Stimulated activated CD4-positive, alpha-beta T cell treated with anti-CD3 and anti-CD28 coated beads, Interleukin-12 subunit alpha, Interleukin-12 subunit beta, amount 100 ng/mL, for 48 hours (primary cell): ENCODE measurements at regions not wholly inside any gene's neighbourhood (a gene's known extent, or its start where the extent isn't known, plus 50 kb on each side); places are given as distances from the start of the nearest gene placed in this dataset.
A peak's percentile ranks its signal among the peaks of the same experiment; 100 is the strongest.
"Not testable (repeated sequence)": the region's sequence is repeated elsewhere in the genome, so short reads cannot be mapped to it uniquely, and the experiment has no call there.

ENCODE experiments used
- DNase-seq, 3 donors: peaks; one replicate each; pipeline ENCODE4 v3.0.0-alpha.2; 2020; ENCODE audit warnings: low read depth in 2 of 3, low spot score in 1 of 3

DNA sequence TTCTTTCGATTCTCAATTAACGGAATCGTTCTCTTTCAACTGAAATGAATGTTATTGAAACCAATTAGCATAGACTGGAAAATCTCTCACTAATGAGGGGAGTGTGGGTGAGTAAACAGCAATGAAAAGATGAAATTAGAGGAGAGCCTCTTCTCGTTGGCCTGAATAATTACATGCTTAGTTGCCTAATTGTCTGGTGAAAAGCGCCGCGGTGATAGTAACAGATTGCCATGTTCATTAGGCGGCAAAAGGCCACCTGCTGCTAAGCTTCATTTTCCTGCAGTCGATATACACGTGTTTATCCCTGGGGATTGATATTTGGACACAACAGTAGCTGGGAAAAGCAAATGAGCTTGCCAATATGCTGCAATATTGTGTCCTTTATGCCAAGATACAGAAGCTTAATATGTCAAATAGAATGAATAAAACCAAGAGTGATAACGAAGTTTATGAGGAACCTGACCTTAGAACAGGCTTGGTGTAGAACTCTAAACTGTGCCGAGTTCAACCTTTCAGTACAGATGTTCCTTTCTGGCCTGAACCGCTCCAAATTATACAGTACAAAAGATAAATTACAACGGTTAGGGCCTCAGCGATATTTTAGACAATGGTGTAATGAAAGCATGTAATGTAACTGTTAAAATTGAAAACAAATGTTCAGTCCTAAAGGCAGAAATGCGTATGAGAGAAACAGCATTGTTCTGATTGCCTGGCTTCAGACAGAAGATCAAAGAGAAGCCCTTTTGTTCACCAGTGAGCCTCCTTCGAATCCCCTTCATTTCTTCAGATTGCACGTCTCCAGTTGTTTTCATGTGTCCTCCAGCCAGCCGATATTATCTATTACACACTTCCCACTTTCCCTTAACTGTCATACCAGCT is 185.2 kb downstream of the SHOX2 start:
- no peak for DNase-seq

DNA sequence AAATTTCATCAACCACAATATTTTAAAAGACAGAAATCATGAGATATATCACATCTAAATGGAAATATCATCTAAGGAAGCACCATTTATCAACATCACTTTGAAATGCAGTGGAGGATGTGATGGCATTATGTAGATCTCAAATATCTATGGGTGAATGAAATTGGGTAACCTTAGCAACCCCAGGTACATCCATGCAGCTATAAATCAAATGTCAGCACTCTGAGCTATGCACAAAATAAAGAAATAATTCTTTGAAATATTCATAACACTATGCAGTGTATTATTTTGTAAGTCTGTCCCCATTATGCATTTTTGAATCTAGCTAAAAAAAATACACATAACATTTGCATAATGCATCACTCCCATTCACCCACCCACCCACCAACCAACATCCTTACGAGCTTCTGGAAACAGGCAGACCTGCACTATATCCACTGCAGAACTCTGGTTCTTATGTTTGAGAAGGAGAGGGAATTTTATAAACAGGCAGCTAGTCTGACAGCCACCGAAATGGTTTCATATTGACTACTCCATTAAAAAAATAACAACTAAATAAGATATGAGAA is 186.8 kb downstream of the SHOX2 start:
- DNase-seq: no peak

DNA sequence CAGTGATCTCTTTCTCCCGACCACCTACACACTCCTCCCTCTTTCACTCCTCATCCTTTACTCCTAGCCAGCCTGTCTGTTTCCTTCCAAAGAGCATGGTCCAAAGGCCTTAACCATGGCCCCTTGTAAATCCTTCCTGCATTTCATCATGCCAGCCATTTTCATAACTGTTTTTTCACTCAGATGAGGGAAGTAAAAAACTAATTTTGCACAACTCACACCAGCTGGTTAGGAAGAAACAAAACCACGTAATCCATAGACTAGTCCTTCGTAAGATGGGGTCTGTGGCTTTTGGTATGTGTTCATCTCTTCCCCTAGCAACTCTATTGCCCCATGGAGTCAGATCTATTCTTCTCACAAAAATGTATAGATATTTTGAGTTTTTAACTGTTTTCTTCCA is 187.8 kb downstream of the SHOX2 start:
- DNase-seq: no peak

DNA sequence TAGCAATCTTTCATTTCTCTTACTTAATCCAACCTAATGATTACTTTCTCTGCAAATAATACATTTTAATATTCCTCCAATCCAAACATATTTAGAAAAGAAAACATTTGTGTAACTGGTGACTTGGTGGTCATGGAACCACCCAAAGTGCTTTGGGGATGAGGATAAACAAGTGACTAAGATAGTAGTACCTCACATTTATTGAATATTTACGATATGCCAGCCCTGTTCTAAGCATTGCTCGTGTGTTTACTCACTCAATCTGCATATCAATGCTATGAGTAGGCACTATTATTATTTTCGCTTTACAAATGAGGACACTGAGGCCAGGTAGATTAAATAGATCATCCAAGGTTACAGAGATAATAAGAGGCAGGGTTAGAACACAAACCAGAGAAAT is 189.5 kb downstream of the SHOX2 start:
- no peak for DNase-seq

DNA sequence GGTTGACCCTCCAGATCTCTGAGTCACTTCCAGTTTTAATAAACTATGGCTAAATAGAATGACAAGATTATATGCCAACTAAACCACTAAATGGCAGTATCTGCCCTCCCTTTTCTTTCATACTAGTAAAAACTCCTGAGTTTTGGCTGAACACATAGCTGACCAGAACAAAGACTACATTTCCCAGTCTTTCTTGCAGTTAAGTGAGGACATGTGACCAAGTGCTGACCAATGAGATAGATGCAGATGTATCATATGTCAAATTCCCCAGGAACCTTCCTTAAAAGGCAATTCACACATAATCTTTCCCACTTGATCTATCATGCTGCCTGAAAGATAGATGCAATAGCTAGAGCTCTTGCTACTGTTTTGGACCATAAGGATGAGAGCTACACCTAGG is 191.3 kb downstream of the SHOX2 start:
- DNase-seq: no peak

DNA sequence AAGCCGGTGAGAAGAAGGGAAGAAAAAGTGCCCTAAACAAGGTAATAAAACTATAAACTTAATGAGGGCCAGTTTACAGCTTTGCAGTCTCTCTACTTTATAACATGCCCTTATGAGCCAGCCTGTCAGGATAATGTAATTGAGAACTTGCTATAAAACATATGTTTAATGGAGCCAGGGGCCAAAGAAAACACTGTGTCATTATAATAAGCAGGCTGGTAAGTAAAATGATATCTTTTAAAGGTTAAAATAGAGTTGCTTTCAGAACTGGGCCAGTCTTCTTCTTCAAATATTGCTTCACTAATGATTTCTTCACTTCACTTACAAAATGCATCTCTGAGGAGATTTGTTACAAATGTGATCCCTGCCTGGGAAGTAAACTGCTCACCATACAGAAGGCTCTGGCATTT is 192.5 kb downstream of the SHOX2 start:
- no peak for DNase-seq

DNA sequence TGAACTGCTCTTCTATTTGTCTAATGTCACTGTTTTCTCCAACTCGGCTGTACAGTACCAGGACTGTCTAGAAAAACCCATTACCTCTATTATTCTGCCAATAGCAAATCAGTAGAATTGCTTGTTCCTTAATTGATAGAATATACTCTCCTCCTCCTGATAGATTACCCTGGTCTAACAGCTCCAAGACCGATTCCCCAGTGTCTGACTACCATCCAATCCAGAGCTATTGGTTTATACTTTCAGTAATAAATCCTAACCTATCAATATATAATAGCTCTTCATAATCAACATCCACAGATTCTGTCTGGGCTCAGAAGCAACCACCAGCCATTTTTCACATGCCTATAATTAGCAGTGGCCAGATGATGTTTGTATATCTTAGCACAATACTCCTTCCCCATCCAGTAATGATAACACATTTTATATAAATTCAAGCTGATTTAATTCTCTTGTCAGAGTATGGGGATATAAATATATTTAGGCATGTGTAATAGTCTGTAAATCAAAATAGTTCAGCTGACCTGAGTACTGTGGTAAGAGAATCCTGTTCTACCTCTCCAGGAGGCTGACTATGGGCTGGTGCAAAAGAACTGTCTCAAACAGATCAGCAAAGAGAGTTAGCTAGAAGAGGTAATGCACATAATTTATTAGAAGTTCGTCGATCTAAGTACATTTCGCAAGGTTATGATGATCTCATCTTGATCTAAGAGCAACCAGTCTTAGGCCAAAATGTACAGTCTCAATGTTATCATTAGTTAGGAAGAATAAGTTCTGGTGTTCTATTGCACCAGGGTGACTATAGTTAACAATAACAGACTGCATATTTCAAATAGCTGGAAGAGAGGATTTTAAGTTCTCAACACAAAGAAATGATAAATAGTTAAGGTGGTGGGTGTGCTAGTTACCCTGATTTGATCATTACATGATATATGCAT is 193.4 kb downstream of the SHOX2 start:
- DNase-seq: no peak

DNA sequence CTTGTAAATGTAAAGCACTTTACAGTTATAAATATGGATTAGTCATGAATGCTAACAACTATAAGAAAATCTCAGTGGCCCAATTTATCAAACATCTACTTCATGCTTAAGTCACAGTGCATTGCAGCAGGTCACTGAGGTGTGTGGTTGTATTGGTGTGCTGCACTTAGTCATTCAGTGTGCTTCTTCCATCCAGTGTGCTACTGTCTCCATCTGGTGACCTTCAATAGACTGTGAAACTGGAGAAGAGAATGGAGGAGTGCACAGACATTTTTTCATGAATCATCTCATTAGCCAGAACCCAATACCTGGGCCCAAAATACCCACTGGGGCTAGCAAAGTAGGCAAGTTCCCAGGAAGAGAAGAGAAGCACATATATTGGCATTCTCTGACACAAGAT is 199.6 kb downstream of the SHOX2 start:
- no peak for DNase-seq

DNA sequence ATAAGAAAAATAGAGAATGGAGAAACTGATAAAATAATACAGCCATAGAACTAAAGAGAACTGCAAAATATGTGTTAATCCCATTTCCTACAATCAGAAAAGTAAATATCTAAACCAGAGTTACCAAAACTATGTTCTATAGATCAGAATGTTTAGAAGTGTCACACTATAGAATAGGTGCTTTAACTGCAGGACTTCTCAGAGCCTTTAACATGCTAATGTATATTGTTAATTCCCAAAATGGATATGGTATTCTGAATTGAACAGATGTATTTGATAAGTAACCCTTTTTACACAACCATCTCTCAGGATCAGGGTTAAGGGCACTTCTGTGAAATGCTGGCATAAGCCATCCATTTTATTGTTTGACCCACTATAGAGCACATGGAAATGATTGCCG is 200.3 kb downstream of the SHOX2 start:
- no peak for DNase-seq

DNA sequence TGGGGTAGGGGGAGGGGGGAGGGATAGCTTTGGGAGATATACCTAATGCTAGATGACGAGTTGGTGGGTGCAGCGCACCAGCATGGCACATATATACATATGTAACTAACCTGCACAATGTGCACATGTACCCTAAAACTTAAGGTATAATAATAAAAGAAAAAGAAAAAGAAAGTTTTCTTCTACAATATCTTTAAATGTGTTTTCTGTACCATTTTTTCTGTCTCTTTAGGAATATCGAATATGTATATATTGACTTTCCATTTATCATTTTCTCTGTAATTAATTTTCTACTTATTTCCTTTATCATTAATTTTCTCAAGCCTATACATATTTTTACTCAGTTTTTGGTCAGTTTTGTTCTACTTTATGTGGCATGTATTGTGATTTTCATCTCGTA is 203.5 kb downstream of the SHOX2 start:
- not testable (repeated sequence) for DNase-seq

DNA sequence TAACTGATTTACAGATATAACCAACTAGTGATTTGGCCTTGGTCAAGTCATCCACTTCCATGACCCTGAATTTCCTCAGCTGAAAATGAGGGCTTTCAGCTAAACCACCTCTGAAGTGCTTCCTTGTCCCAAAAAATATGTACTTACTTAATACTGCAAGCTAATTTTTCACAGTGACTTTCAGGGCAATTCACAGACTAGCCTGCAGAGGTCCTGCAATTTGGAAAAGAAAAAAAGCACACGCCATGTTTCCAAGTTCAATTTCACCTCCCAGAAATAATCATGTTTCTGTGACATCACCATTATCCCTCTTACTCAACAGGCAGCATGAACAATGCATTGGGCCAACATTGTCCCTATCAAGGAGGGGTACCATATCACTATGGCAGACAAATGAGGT is 218.2 kb downstream of the SHOX2 start:
- DNase-seq: no peak

DNA sequence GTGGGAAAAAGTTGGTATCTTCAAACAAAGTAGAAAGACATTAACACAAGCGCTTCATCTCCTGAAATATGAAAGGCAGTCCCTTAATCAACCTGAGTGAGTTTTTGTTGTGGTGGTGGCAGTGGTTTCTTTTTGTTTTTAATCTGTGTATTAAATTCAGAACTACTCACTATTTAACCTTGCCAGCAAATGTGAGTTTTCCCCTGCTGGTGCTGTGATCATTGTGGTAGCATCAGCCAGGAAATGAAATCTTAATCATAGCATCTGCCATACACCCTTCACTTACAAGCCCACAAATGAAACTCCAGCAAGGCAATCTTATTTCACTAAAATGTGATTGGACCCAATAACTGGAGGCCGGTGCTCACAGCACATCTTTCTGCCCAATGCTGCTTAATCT is 229.7 kb downstream of the SHOX2 start:
- DNase-seq: no peak

DNA sequence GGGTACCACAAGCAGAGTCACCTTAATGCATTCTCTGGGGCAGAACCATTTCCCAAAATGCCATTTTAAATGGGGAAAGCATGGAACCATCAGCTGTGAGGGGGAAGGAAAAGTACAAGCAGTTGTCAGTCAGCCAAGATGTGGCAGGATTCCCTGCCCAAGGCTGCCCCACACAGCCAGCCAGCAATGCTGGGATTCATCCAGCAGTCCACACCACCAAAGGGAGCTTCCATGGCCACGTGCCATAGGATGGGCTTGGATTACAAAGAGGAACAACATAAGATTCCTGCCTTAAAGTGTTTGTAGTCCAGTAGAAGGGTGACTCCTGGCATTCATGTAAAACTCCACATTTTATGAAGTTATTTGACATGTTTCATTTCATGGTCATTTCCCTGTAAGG is 233.3 kb downstream of the SHOX2 start:
- no peak for DNase-seq

DNA sequence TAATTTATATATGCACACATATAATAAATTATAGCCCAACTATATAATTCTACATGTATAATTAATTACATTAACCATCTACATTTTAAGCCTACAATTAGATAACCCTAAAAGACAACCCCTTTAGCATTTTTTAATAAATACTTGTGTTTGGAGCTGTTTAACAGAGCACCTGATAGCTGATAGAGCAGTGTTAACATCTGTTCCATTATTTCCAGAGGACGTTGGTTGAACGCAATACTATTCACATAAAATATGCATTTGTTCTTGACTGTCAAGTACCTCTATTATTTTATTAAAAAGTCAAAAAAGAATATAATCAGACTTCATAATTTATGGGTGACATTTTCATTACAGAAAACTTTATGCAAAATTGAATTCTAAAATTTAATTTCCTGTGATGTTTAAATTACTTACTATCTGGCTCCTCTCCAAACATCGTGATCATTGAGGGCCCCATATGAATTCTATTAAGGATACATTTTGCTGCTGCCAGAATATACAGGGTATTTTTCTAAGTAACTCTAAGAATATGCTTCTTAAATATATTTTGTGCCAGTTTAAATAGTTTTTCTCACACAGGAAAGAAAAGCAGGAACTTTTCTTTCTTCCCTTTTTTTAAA is 234.3 kb downstream of the SHOX2 start:
- no peak for DNase-seq

DNA sequence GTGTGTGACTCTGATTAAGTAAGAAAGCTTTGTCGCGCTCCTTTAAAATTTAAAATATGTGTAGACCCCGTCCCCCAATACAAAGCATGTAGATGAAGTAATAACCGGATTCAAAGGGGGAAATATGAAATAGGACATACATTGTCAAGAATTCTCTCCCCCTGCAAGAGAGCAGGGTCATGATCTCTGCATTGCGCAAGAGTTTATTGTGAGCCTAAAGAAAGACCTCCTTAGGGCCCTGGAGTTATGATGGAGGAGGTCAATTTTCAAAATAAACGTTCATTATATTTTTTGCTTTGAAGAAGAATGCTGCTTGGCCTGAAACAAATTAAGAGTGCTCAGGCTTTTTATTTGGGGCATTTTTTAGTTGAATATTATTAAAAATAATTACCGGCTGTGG is 235.0 kb downstream of the SHOX2 start:
- no peak for DNase-seq

DNA sequence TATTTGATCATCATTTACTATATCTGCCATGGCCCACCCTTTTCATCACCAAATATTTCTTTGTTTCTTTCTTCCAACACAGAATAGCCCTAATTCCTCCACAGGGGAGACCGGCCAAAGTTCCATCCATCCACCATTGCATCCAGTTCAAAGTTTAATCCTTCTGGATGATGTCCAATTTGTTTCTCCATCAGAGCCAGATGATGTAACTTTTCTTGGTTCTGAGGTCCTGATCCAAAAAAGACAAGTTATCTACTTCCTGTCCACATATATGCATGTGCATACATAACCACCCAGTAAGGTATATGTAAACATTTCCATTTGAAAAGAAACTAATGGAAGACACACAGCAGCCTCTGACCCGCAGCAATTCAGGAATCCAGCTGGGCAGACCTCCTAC is 237.3 kb downstream of the SHOX2 start:
- DNase-seq: no peak

DNA sequence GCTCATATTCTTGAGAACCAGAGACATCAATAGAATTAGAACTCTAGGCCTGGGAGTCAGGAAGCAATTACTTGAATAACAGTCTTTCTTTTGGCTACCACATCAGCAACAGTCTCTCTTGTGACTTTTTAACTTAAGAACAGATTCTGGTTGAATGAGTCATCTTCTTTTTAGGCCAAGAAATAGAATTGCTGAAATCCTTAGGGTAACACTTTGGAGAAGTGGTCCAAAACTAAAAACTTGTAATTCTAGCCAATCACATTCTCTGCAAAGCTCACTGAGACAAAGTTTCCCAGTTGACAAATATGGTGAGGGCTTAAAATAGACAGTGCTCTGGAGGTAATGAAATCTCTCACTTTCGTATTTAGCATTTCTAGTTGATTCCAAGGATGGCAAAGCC is 238.0 kb downstream of the SHOX2 start:
- no peak for DNase-seq

DNA sequence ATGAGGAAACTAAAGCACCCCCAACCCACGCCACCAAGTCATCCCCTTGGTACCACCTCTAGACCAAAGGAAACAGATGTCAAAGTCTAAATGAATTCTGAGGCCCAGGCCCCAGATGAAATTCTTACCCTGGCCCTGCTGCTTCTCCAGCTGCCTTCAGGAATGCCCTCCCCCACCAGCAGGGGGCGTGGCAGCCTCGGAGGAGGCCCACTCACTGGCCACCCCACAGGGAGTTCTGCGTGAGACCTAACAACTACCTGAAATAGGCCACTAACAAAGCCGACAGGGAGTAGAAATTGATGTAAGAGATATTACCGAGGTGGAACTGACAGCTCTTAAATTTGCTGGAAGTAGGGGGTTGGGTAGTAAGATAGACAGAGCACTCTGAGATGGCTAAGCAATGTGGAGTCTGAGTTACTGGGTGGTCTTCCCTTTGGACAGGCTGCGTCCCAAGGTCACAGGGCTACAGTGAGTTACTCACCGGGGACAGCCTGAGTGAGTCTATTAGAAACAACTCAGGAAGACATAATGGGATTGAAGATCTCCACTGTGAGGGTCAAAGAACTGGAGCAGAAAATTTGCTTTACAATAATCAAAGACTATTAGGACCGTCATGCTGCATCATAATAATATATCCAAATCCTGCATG is 240.7 kb downstream of the SHOX2 start:
- peak; percentile 15 to 37 (median 23) for DNase-seq

DNA sequence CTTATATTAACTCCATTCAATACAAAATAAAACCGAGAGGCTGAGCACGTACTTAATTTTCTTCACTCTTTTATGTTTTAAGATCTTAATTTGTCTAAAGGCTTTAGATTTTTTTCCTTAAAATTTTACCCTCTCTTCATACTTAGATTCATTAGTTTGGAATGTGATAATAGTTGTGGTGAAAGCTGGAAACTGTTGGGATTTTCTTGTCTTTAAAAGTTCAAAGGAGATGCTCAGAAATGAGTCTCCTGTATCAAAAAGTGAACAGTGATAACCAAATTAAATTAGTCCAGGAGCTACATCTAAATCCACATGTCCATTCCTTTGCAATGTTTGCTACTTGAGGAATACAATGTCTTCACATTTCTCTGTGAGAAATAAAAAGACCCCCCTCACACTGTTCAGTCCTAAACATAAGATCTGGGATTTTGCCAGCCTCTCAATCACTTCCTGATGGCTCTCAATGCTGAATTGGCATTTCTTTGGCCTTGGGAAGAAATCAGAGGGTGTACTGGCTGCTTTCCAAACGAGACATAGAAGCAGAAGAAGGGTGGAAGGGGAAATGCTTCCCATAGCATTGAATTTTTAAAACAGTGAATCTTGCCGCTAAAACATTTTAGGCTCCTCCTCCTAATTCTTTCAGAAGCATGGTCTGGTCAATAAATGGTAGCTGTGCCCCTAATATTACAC is 245.0 kb downstream of the SHOX2 start:
- no peak for DNase-seq

DNA sequence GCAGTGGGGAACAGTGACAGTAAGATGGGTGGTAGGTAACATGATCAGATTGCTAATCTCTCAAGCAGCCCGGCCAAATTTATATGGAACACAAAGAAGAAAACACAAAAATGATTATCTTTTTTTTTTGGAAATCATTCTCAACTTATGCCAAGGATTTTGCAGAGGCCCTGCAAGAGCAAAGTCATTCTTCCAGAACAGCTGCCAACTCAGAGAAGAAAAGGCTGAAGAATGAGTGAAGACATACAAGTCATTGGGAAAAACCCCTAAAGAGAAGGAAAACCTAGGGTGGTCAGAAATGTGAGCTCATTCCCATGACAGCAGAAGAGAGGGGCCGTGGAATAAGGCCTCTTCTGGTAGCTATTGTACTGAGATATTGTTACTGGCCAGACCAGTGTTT is 246.7 kb downstream of the SHOX2 start:
- DNase-seq: no peak
